HG02798 (cell line): ENCODE measurements at regions not wholly inside any gene's neighbourhood (a gene's known extent, or its start where the extent isn't known, plus 50 kb on each side); places are given as distances from the start of the nearest gene placed in this dataset.

Experiments used
- ATAC-seq: cut with Tn5 transposase; IDR thresholded peaks from one replicate; pipeline ENCODE4 v1.9.1; 2021; ENCODE audit warnings: mild to moderate bottlenecking; ENCODE audit not compliant: unreplicated experiment, poor library complexity

DNA sequence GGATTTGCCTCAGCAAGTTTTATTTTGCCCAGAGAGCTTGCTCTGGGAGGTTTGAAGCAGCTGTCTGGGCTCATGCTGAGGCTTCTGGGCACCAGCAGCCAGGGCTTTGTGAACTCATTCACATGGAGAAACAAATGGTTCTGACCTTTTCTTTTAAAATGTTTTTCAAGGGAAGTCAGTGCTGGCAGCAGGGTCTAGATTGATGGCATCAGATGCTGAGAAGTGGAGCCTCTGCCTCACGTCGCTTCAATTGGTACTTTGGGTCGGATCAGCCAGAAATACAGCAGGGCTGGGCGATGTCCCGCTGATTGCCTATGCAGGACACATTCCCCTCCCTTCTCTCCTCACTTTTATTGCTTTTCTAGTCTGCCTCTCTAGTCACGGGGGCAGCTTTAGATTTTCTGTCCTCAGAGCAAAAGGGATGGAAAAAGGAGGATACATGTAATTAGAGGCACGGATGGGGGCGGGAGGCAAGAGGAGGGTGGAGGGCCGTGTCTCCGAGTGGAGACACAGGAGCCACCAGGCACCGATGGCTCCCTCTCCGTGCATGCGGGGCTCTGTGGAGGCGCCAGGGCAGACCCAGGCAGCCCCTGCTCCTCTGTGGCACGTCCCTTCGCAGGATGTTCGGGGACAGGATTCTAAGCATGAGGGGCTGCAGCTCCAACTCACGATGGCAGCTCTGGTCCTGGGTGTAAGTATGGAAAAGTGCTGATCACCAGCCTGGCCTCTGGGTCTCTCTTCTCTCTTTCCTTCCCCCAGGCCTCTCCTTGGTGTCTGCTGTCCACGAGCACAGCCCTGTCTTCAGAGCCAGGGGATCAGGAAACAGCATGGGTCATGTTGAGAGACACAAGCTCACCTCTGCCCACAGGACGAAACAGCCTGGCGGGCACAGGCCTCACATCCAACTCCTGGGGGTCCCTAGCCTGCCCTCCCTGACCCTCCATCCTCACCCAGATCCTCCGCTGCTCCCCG, 116.1 kb downstream of the FAM43A start:
- ATAC-seq = no peak

DNA sequence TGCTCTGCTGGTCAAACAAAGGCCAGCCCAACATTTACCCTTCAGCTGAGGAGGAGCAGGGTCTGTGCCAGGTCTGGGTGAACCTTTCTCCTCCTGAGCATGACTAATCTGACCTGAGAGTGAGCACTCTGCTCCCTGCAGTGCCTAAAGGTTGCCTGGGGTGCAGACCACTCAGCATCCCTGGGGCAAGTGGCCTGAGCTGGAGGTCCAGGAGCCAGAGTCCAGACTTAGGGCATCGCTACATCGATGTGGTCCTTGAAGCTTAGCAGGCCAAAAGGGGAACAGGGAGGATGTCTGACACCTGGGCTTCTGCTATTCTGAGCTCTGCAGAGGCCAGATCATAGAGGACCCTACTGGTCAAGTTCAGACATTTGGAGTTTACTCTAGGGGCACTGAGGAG, 119.1 kb downstream of the FAM43A start:
- ATAC-seq = no peak

DNA sequence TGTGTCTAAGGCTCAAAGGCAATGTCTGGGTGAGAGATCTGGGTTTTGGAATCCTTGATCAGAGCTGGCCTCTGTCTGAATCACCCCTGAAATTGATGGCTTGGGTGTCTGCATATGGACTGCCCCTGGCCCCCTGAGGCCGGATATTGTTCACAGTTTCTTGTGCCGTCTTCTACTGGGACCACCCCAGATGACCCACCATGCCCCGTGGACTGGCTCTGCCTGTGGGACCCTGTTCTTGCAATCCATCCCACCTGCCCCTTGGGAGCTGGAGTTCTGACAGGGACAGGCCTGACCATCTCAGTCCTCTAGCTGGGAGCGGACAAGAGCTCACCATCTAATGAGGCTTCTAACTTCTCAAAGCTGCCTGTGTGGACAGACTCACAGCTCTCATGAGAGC, 119.9 kb downstream of the FAM43A start:
- no peak for ATAC-seq

DNA sequence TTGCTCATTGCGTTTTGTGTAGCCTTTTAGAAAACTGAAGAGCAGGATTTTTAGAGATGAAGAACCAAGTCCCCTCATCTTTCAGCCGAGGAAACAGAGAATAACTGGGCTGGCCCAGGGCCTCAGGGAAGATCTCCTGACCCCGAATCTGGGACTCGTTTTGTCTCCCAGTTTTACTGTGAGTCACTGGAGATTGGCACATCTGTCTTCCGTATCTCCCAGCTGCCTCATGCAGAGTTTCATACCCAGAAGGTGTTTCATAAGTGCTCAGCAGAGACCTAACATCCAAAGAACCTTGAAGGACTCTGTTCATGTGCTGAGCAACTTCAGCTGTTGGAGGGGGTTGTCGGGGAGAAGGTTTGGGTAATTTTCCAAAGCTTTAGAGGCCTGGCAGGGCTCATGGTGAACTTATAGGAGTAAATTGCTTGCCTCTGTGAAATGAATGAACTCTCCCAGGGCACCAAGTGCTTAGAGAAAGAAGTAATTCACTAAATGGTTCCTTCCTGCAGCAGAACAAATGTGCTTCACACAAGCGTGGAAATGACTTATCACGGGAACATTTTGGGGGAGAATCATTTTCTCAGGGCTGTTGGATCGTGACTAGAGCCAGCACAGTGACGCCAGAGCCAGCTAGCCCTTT, 121.4 kb downstream of the FAM43A start:
- ATAC-seq = no peak

DNA sequence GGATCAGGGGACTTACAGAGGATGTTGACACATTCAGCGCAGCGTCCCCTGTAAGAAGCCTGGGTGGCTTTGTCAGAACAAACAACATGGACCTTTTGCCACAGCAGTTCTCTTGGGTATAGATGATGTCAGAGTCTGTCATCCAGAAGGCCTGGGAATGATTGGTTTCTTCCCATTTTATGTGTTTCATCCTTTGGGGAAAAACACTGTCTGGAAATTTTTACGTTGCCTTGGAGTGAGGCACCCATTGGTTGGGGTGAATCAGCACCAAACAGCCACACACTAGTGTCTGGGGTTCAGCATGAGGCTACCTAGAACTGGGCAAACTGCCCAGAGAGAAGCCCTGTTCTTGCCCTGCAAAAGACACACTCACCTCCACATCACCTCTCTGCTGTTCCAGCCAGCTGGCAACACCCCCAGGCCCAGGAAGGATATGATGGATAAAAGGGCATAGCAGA, 123.0 kb downstream of the FAM43A start:
- no peak for ATAC-seq

DNA sequence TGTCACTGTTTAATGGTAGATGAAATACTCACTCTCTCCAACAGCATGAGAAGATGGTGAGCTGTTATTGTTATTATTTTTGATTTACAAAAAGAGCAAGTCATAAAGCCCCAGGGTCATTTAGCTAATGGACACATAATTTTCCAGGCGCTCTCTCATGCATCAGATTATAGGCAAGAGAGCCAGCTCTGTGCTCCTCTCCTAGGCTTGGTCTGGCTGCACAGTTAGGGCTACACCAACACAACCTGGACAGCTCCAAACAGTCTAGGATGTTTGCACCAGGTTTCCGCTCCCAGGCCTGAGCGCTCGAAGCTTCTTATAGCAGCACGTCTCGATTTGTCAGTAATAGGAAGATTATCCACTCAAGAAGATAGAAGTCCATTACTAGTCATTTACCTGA, 123.7 kb downstream of the FAM43A start:
- no peak for ATAC-seq

DNA sequence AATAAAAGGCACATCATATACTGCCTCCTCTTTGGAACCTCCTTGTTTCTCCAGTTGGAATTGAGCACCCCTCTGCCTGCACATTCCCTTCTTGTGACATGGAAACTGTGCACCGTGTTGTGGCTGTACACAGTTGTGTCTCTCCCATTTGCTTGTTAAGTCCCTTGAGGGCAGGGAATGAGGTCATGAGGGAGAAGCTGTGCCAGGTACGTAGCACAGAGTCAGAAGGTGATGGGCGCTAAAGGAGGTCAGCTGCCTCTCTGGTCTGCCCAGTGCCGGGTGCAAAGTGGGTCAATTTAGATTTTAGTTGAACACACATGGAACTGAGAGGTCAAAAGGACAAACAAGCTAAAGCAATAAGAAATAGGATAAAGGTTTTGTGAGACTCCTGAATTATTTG, 124.4 kb downstream of the FAM43A start:
- ATAC-seq = no peak

DNA sequence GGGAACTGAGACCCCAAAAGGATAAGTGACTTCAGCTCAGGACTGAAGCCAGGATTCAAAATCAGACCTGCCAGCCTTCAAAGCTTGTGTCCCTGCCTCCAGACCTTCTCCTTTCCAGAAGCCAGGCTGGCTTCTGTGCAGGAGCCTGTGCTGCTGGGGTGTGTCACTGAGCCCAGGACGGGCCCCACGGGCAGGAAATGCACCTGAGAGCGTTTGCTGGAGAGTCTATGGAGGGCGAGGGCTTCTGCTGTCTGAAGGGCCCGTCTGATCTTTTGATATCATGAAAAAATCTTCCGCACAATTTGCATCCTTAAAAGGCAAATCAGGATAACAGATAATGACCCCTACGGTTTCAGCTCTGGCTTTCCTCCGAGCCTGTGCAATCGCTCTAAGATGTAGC, 125.4 kb downstream of the FAM43A start:
- ATAC-seq = no peak

DNA sequence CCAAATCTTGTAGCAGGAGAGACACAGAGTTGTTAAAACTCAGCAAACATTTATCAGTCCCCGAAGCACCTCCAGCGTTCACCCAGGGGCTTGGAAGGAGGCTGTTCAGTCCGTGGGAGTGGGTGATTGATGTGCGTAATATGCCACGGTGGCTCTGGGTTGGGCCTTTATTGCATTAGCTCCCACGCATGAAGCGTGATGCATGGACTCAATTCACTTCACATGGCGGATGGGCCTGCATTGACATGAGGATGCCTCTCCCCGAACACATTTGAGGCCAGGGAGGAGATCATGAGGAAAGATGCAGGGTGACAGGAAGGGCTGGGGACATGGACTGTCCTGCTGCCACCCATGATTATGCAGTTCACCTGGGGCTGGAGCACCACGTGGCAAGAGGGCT, 126.5 kb downstream of the FAM43A start:
- ATAC-seq = no peak

DNA sequence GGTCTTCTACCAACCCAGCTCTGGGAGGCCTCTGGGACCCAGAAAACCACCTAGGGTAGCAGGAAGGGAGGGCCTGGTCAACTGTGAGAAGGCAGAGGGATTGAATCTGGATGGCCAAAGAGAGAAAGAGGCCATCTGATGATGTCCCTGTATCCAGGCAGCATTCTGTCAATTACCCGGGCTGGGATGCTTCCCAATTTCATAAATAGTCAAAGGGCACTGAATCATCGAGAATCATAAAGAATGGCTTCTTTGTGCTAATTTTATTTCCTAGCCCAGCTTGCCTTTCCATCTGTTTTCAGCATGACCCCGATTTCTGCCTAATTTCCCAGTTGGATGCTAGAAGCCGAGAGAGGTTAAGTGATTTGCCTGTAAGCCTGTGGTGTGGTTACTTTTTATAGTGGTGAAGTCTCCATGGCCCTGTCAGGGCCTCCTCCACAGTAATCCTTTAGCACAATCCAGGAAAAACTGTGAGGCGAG, 129.2 kb downstream of the FAM43A start:
- ATAC-seq = no peak

DNA sequence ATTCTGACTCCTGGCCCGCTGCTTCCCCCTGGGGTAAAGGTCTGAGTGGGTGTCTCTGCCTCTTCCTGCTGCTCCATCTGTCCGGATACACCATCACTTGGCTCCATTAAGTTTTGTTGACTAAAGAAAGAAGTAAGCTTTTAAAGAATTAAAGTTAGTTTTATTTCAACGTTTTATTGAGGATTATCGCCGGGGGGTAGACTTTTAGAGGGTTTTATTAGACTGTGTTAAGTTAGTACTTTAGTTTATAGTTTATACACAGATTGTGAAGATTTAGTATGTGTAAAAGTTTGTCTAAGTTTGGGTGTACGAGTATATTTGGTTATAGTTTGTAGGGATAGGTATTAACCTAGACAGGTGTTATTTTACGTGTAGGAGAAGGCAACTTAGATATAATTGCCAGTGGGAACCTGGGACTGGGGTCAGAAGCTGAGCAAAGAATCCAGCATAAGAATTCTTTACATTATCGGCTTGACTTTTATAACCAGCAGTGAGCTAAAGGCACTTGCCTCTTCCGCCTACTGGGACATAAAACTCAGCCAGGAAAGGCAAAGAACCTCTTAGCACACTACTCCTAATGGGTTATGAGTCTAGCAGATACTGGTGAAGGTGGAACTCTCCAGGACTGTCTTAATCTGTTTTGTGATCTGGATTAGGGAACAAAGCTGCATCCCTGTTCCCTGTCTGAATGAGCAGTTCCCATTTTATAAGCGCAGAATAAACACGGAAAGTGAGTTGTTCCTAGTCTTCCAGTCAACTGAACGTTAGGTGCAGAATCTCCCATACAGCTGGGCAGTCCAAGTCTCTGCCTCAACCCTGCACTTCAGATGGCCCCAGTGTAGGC, 131.3 kb downstream of the FAM43A start:
- ATAC-seq = no peak

DNA sequence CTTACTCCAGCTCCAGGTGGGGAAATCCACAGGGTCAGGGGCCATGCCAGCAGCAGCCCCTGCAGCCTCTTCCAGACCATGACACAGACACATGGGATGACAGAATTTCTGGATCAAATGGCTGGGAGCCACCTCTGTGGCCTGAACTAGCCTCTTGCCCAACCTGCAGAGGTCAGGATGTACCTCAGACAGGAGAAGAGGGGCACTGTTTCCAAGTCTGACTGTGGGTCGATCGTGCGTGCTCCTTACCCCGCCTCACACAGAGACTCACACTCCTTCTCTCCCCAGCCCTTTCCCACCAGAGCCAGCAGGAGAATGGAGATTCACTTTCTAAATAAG, 131.9 kb downstream of the FAM43A start:
- ATAC-seq = no peak

DNA sequence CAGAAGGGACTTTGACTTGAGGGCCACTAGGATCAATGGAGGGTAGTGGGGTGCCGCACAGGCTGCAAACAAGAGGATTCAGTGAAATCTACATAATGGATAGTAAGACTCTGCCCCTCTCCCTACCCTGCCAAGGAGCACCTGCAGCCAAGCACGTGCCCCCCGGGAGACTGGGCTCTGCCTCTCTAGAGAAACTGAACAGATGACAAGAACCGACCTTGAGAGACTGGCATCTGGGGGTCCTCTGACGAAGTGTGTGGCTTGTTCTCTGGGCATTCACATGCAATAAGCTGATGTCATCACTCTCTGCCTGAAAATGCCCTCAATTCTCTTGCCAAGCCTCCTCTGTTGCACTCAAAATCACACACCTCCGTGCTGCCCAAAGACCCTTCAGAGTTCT, 132.3 kb downstream of the FAM43A start:
- ATAC-seq = no peak

DNA sequence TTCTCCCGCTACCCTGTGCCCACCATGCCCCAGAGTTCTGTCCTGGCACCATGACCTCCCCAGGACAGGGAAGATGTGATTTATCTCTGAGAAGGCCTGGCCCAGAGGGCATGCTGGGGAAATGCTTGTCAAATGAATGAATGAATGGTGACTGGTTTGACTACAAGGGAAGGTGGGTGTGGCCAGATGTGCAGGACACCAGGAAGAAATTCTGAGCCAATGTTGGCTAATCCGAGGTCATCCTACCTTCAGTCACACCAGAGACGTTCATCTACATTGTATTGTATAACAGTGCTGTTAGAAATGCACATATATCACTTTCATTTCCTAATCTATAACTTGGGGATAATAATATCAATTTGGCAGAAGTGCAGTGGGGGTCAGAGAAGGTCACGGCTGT, 138.4 kb downstream of the FAM43A start:
- ATAC-seq = no peak

DNA sequence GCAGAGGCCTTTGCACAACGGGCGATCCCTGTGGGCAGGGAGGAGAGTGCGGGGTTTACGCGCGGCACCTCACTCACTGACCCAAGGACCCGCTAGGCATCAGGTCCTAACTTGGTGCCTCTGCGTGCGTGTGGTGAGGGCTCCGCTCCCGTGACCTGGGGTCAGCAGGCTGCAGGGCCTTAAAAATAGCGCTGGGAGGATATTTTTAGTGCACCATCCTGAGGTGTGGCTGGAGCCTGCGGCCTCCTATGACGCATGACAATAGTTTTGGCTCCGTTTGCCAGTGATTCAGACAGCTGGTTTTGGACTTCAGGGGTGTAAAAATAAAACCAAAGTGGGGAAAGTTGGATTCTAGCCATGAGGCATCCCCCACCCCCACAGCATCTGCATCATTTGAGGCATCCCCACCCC, 139.0 kb downstream of the FAM43A start:
- no peak for ATAC-seq

DNA sequence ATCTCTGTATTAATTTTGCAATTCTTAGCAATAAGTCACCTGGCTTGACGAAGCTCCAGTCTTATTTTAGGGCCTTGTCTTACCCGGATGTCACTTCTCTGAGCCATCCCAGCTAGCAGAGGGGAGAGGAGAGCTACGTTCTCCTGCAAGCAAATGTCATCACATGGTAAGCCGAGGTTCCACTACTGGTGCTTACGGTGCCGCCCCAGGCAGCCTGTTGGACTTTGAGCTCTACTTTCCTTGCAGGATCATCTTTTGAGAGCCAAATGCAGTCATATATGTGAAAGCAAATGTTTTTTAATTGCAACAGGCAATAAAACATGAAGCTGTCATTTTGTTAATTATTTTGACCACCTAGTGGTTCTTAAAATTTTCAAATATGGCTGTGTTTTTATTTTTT, 140.9 kb downstream of the FAM43A start:
- ATAC-seq = no peak

DNA sequence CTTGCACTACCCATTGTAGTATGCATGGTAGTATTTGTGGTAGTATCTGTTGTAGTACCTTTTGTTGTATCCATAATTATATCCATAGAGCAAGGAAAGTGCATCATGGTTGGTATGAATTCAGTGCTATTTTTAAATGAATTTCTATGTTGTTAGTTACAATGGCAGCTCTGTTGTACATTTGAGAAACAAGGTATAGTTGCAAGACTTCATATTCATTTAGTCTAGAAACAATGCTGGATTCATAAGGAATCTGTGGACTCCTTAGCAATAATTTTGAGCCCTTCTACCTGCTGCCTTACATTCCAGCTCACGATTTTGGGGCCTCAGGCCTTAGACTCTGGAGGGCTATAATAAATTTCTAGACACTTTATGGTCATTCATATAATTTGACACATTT, 141.8 kb downstream of the FAM43A start:
- ATAC-seq = no peak

DNA sequence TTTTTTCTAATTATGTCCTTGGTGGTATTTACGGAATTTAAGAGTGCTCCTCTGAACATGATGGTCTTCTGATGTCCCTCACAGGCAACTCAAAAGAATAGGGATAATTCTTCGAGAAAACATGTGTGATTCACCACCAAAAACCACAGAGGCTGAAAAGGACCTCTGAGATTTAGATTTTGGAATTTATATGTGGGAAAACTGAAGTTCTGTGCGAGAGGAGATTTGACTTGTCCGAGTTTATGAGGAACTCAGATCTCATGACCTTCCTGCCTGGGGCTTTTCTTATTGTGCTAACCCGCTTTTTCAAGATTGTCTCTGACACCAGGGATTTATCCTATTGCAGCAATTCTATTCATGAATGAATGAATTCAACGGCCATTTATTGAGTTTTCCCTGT, 142.4 kb downstream of the FAM43A start:
- ATAC-seq = no peak

DNA sequence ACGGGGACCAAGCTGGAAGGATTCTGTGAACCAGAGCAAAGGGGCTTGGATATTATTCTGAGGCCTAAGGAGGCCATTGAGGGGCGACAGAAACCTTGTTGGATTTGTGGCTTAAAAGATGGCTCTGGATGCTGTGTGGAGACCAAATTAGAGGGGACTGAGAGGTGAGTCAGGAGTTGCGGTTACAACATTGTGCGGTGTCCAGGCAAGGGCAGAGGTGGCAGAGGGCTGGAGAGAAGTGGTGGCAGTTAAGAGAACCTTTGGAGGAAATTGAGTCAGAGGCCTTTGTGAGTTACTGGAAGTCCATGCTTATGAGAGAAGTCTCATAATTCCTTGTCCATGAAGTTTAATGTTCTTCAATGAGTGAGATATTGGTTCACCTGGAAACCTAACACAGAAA, 143.2 kb downstream of the FAM43A start:
- ATAC-seq = no peak

DNA sequence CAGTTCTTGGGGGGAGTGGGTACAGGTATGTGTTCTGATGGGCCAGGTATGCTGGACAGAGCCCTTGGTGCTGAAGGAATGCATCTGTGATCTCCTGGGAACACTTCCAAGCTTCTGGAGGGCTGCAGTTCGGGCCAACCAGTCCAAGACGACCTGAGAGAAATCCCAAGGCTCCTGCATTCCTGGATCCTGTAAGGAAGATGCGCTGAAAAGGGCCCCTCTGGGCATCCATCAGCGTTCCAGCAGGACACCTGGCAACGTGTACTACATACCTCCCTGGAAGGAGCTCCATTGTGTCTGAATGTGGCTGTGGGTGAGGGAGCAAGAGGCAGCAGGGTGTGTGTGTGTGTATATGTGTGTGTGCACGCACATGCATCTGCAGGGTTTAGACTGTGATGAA, 144.7 kb downstream of the FAM43A start:
- ATAC-seq = no peak

DNA sequence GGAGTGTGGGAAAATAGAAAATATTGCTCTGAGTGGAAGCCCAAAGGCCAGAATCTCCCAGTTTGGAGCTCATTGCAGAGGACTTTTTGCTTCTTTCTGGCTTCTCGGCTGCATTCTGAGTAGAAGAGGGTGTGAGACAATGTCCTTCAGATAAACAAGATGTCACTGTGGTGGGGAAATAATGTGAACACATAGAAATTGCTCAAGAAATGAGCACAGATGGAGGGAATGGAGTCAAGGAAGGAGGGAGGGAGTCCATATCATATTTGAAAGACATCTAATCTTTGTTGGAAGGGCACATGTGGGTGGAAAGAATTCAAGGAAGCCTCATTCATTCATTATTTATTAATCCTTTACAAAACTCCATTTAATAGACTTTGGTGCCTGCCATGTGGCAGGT, 145.3 kb downstream of the FAM43A start:
- ATAC-seq = no peak
